Gastroesophageal sphincter (tissue), 3 donors: ENCODE measurements at regions not wholly inside any gene's neighbourhood (a gene's known extent, or its start where the extent isn't known, plus 50 kb on each side); places are given as distances from the start of the nearest gene placed in this dataset.

Source experiments
- EP300 ChIP-seq: sonication (generic); formaldehyde crosslinking; IDR thresholded peaks from one replicate; pipeline ENCODE4 v1.6.1; 2017; ENCODE audit warnings: antibody characterized with exemption, mild to moderate bottlenecking
- POLR2A ChIP-seq, 2 donors: fragments of 450-650 bp; IDR thresholded peaks; one replicate each; pipeline ENCODE4 v1.6.1; 2017; ENCODE audit warnings: antibody characterized with exemption in 2 of 2, mild to moderate bottlenecking in 2 of 2, moderate library complexity in 1 of 2
- POLR2AphosphoS5 ChIP-seq: sonication (generic); formaldehyde crosslinking; IDR thresholded peaks from one replicate; pipeline ENCODE4 v1.6.1; 2017; ENCODE audit warnings: antibody characterized with exemption
- TF ChIP-seq, protein P1 (sequence below), 4 experiments: fragments of 200-600 bp in 2 of 4; fragments of 450-650 bp in 2 of 4; sonication (generic) in 1 of 4; IDR thresholded peaks; one replicate each; pipeline ENCODE4 v1.5.1; 2017 to 2019; ENCODE audit warnings: antibody characterized with exemption in 4 of 4, mild to moderate bottlenecking in 2 of 4, moderate library complexity in 2 of 4

DNA sequence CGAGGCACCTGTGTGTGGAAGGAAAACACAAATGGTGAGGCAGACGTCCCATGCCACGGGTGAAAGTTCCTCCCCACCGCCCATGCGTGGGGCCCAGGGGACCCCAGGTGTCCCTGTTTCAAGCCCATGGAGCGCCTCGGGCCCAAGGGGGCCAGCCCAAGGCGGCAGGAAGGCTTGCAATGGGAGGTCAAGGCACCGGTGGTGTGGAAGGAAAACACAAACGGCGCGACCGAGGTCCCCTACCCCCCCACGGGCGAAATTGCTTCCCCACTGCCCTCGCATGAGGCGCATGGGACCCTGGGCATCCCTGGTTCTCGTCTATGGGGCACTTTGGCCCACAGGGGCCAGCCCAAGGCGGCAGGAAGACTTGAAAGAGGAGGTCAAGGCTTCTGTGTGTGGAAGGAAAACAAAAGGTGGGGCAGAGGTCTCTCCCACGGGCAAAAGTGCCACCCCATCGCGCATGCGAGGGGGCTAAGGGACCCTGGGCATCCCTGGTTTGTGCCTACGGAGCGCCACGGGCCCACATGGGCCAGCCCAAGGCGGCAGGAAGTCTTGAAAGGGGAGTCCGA lies 379.4 kb downstream of the ALG10 start:
- TF ChIP-seq, protein P1, sequence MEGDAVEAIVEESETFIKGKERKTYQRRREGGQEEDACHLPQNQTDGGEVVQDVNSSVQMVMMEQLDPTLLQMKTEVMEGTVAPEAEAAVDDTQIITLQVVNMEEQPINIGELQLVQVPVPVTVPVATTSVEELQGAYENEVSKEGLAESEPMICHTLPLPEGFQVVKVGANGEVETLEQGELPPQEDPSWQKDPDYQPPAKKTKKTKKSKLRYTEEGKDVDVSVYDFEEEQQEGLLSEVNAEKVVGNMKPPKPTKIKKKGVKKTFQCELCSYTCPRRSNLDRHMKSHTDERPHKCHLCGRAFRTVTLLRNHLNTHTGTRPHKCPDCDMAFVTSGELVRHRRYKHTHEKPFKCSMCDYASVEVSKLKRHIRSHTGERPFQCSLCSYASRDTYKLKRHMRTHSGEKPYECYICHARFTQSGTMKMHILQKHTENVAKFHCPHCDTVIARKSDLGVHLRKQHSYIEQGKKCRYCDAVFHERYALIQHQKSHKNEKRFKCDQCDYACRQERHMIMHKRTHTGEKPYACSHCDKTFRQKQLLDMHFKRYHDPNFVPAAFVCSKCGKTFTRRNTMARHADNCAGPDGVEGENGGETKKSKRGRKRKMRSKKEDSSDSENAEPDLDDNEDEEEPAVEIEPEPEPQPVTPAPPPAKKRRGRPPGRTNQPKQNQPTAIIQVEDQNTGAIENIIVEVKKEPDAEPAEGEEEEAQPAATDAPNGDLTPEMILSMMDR (IDR thresholded peaks at IDR 0.05) = no peak
- TF ChIP-seq EP300 (no peak), POLR2A (IDR thresholded peaks at IDR 0.05) (no peak), POLR2AphosphoS5 (no peak)
